ENCODE measurements at regions not wholly inside any gene's neighbourhood (a gene's known extent, or its start where the extent isn't known, plus 50 kb on each side); places are given as distances from the start of the nearest gene placed in this dataset.

- Histone ChIP-seq H3K4me1 (ENCODE audit: control insufficient read depth, insufficient read depth, low read length) (no peaks in the 10 kb centered on the region), H3K27ac (ENCODE audit: low read length) (no peak overlapping the region), H3K4me3 (ENCODE audit: low read depth in 2 of 2, low read length in 2 of 2) (no peak overlapping the region), H3K36me3 (ENCODE audit: control insufficient read depth, insufficient read depth, low read length) (no peaks in the 10 kb centered on the region), H3K27me3 (ENCODE audit: control insufficient read depth, insufficient read depth, low read length) (no peaks in the 10 kb centered on the region), H3K9me3 (ENCODE audit: control insufficient read depth, insufficient read depth, low read depth, low read length) (no peaks in the 10 kb centered on the region)
- no TSS peak for BruUV-seq (replicated peaks)
- CTCF ChIA-PET = no interaction called here
- ATAC-seq = no peak
- in situ Hi-C loops (cut with HindIII; ENCODE audit: low pct_unique_long_range_greater_than_20kb, low sequenced_read_pairs) = no loop called here
- POLR2A ChIA-PET = no interaction called here
- intact Hi-C loops (cut with micrococcal nuclease; ENCODE audit: unreplicated experiment) = no loop called here
- TF ChIP-seq TCF7L2 (IDR thresholded peaks at IDR 0.05; ENCODE audit: low read depth, low read length) = no peak
- DNase-seq (ENCODE audit: low read depth, low spot score) = no peak
Measured at GRCh38 chr18:68102117-68102516, 585.6 kb upstream of the DSEL start.

GRCh38 chr18:68098655-68099054 lies 582.1 kb upstream of the DSEL start:
- no peak for DNase-seq (ENCODE audit: low read depth, low spot score)
- CTCF ChIA-PET = no interaction called here
- in situ Hi-C loops (cut with HindIII; ENCODE audit: low pct_unique_long_range_greater_than_20kb, low sequenced_read_pairs) (no loop called here), intact Hi-C loops (cut with micrococcal nuclease; ENCODE audit: unreplicated experiment) (no loop called here)
- H3K36me3 ChIP-seq (ENCODE audit: control insufficient read depth, insufficient read depth, low read length) = no peaks in the 10 kb centered on the region
- H3K9me3 ChIP-seq (ENCODE audit: control insufficient read depth, insufficient read depth, low read depth, low read length) = no peaks in the 10 kb centered on the region
- no peaks in the 10 kb centered on the region for H3K4me1 ChIP-seq (ENCODE audit: control insufficient read depth, insufficient read depth, low read length)
- TF ChIP-seq TCF7L2 (IDR thresholded peaks at IDR 0.05; ENCODE audit: low read depth, low read length) (no peak), REST (IDR thresholded peaks at IDR 0.05; ENCODE audit: insufficient read depth in 1 of 2, low read depth in 2 of 2, low read length in 1 of 2) (no peak), POLR2AphosphoS5 (IDR thresholded peaks at IDR 0.05; ENCODE audit: low read depth, low read length) (no peak), CTCF (IDR thresholded peaks at IDR 0.05) (no peak), SIN3A (IDR thresholded peaks at IDR 0.05; ENCODE audit: borderline replicate concordance, insufficient read depth, low read depth, low read length) (no peak)
- POLR2A ChIA-PET = no interaction called here
- BruUV-seq (replicated peaks) = no TSS peak
- no peaks in the 10 kb centered on the region for H3K27me3 ChIP-seq (ENCODE audit: control insufficient read depth, insufficient read depth, low read length)
- ATAC-seq = no peak
- H3K4me3 ChIP-seq (ENCODE audit: low read depth in 2 of 2, low read length in 2 of 2) = no peak overlapping the region
- H3K27ac ChIP-seq (ENCODE audit: low read length) = no peak overlapping the region

- H3K9me3 ChIP-seq (ENCODE audit: control insufficient read depth, insufficient read depth, low read depth, low read length) = no peaks in the 10 kb centered on the region
- DNase-seq (ENCODE audit: low read depth, low spot score) = no peak
- no peaks in the 10 kb centered on the region for H3K4me1 ChIP-seq (ENCODE audit: control insufficient read depth, insufficient read depth, low read length)
- POLR2A ChIA-PET = no interaction called here
- TF ChIP-seq TCF7L2 (IDR thresholded peaks at IDR 0.05; ENCODE audit: low read depth, low read length) (no peak), CTCF (IDR thresholded peaks at IDR 0.05) (no peak), POLR2AphosphoS5 (IDR thresholded peaks at IDR 0.05; ENCODE audit: low read depth, low read length) (no peak), SIN3A (IDR thresholded peaks at IDR 0.05; ENCODE audit: borderline replicate concordance, insufficient read depth, low read depth, low read length) (no peak), REST (IDR thresholded peaks at IDR 0.05; ENCODE audit: insufficient read depth in 1 of 2, low read depth in 2 of 2, low read length in 1 of 2) (no peak)
- H3K27me3 ChIP-seq (ENCODE audit: control insufficient read depth, insufficient read depth, low read length) = no peaks in the 10 kb centered on the region
- H3K27ac ChIP-seq (ENCODE audit: low read length) = no peak overlapping the region
- intact Hi-C loops (cut with micrococcal nuclease; ENCODE audit: unreplicated experiment) = no loop called here
- in situ Hi-C loops (cut with HindIII; ENCODE audit: low pct_unique_long_range_greater_than_20kb, low sequenced_read_pairs) = no loop called here
- H3K36me3 ChIP-seq (ENCODE audit: control insufficient read depth, insufficient read depth, low read length) = no peaks in the 10 kb centered on the region
- no peak overlapping the region for H3K4me3 ChIP-seq (ENCODE audit: low read depth in 2 of 2, low read length in 2 of 2)
- CTCF ChIA-PET = no interaction called here
- BruUV-seq (replicated peaks) = no TSS peak
- ATAC-seq = no peak
Measured at GRCh38 chr18:68086481-68086880, 570.0 kb upstream of the DSEL start.
